Cardiac muscle cell (in vitro differentiated cells and primary cell): ENCODE measurements at regions not wholly inside any gene's neighbourhood (a gene's known extent, or its start where the extent isn't known, plus 50 kb on each side); places are given as distances from the start of the nearest gene placed in this dataset.

Source experiments
- DNase-seq, 2 donors: peaks; one replicate each; pipeline versions ENCODE4 v3.0.0 to v3.0.0-alpha.2; 2010 to 2017; ENCODE audit warnings: low read depth in 1 of 2, low spot score in 1 of 2
- H3K27ac ChIP-seq: fragments of 200-600 bp; sonication (generic); 2 replicates; pipeline ENCODE4 v1.5.1; 2016
- H3K27me3 ChIP-seq: fragments of 200-600 bp; sonication (generic); 2 replicates; pipeline ENCODE4 v1.6.0; 2016; ENCODE audit warnings: control low read depth
- H3K36me3 ChIP-seq: fragments of 200-600 bp; sonication (generic); 2 replicates; pipeline ENCODE4 v1.5.1; 2016; ENCODE audit warnings: control low read depth
- H3K4me1 ChIP-seq: fragments of 200-600 bp; sonication (generic); 2 replicates; pipeline ENCODE4 v1.8.1; 2017; ENCODE audit warnings: low read depth, mild to moderate bottlenecking, mixed run types
- H3K4me3 ChIP-seq: fragments of 200-600 bp; sonication (generic); 2 replicates; pipeline ENCODE4 v1.5.1; 2016; ENCODE audit warnings: mild to moderate bottlenecking
- H3K9me3 ChIP-seq: fragments of 200-600 bp; sonication (generic); 2 replicates; pipeline ENCODE4 v1.5.1; 2017; ENCODE audit warnings: low read depth, mild to moderate bottlenecking, control low read depth
- TF ChIP-seq, protein P1 (sequence below): IDR thresholded peaks from 2 replicates; pipeline ENCODE4 v1.5.1; 2012; ENCODE audit warnings: low read depth, mild to moderate bottlenecking, low read length

DNA sequence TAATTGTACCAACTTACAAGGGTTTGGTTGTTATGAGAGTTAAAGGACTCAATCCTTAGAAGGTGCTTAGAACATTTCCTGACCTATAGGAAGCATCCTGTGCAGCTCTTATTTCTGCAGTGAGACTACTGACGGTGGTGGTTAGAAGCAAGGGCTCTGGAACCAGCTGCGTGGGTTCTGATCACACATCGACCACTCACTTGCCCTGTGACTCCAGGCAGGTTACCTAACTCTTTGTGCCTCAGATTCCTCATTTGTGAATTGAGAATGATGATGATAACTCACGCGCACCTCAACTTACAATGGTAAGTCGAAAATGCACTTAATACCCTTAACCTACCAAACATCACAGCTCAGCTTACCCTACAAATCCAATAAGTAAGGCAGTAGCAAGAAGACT, 80.7 kb upstream of the SPATA12 start:
- TF ChIP-seq, protein P1, sequence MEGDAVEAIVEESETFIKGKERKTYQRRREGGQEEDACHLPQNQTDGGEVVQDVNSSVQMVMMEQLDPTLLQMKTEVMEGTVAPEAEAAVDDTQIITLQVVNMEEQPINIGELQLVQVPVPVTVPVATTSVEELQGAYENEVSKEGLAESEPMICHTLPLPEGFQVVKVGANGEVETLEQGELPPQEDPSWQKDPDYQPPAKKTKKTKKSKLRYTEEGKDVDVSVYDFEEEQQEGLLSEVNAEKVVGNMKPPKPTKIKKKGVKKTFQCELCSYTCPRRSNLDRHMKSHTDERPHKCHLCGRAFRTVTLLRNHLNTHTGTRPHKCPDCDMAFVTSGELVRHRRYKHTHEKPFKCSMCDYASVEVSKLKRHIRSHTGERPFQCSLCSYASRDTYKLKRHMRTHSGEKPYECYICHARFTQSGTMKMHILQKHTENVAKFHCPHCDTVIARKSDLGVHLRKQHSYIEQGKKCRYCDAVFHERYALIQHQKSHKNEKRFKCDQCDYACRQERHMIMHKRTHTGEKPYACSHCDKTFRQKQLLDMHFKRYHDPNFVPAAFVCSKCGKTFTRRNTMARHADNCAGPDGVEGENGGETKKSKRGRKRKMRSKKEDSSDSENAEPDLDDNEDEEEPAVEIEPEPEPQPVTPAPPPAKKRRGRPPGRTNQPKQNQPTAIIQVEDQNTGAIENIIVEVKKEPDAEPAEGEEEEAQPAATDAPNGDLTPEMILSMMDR: no peak
- H3K27ac ChIP-seq: no peak overlapping the region

DNA sequence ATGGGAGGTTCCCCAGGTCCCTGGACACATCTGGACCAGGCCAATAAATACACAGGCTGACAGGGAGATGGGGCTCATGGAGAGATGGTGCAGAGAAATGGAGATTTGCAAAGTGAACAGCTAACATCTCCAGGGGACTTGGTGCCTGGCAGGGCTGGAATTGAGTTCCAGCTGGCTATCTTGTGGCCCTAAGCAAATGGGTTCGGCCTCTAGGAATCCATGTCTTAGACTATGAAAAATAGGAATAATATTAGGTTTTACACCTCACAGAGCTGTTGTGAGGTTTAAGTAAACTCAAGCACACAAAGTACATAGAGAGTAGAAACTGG, 82.9 kb upstream of the SPATA12 start:
- no peaks in the 10 kb centered on the region for H3K4me1 ChIP-seq
- no peak overlapping the region for H3K27ac ChIP-seq
- H3K4me3 ChIP-seq: no peak overlapping the region
- DNase-seq: no peak
- H3K36me3 ChIP-seq: no peaks in the 10 kb centered on the region
- TF ChIP-seq, protein P1: no peak
- H3K9me3 ChIP-seq: no peaks in the 10 kb centered on the region
- H3K27me3 ChIP-seq: no peaks in the 10 kb centered on the region

More for the DNA sequence above, 80.7 kb upstream of the SPATA12 start:
- Histone ChIP-seq H3K9me3 (no peaks in the 10 kb centered on the region), H3K4me3 (no peak overlapping the region), H3K36me3 (no peaks in the 10 kb centered on the region), H3K27me3 (no peaks in the 10 kb centered on the region), H3K4me1 (no peaks in the 10 kb centered on the region)
- no peak for DNase-seq

DNA sequence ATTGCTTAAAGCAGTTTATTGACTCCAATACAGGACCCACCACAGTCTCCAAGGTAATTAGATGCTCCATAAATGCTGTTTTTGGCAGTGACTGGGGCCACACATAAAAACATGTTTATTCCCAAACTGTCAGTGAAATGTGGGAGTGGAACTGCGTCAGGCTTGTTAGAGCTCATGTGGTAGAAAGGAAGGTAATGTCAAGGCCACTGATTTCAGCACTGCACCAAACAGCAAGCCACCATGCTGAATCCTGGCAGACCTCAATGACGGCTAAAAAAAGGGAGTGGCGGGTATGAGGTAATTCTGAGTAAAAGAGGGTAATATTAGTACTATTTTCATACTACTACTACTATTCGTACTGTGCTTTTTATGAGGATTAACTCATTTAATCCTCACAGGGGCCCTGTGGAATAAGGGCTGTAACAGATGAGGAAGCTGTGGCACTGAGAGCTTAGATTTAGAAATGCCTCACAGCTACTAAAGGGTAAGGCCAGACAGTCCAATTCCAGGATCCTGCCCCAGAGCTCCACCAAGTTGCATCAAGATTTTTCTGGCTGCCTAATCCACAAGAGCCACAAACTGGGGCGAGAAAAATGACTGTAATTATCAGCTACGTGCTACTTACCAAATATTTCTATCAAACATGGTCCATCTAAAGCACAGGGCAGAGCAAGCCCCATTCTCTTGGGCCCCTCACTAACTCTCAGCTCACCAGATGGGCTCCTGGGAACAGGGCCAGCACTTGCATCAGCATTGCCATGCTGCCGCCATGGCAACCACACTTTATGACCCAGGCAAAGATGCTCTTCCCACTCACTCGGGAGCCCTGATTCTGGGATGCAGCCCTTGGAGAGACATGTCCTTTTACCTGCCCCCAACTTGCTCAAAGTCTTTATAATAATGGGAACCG, 83.6 kb upstream of the SPATA12 start:
- Histone ChIP-seq H3K4me3 (no peak overlapping the region), H3K27me3 (no peaks in the 10 kb centered on the region), H3K9me3 (no peaks in the 10 kb centered on the region), H3K27ac (no peak overlapping the region), H3K4me1 (no peaks in the 10 kb centered on the region), H3K36me3 (no peaks in the 10 kb centered on the region)
- TF ChIP-seq, protein P1: no peak
- DNase-seq: peak in 1 of 2 donors; percentile 85

DNA sequence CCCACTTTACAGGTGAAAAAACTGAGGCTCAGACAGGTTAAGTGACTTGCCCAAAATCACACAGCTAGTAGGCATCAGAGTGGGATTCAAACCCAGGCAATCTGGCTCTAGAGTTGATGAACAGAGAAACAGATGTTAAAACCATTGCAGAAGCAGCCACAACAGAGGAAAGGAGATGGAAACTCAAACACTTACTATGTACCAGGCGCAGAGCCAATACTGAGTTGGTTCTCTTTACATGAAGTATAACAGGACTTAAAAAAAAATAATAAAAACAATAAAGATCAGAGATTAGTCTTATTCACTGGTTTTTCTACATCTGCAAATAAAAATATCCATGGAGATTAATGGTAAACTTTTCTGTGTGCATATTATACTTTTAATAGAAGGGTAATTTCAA, 84.9 kb upstream of the SPATA12 start:
- TF ChIP-seq, protein P1: no peak
- no peak overlapping the region for H3K4me3 ChIP-seq
- DNase-seq: peak in 1 of 2 donors; percentile 69
- H3K9me3 ChIP-seq: no peaks in the 10 kb centered on the region
- H3K36me3 ChIP-seq: no peaks in the 10 kb centered on the region
- H3K27ac ChIP-seq: no peak overlapping the region
- no peaks in the 10 kb centered on the region for H3K27me3 ChIP-seq
- no peaks in the 10 kb centered on the region for H3K4me1 ChIP-seq

DNA sequence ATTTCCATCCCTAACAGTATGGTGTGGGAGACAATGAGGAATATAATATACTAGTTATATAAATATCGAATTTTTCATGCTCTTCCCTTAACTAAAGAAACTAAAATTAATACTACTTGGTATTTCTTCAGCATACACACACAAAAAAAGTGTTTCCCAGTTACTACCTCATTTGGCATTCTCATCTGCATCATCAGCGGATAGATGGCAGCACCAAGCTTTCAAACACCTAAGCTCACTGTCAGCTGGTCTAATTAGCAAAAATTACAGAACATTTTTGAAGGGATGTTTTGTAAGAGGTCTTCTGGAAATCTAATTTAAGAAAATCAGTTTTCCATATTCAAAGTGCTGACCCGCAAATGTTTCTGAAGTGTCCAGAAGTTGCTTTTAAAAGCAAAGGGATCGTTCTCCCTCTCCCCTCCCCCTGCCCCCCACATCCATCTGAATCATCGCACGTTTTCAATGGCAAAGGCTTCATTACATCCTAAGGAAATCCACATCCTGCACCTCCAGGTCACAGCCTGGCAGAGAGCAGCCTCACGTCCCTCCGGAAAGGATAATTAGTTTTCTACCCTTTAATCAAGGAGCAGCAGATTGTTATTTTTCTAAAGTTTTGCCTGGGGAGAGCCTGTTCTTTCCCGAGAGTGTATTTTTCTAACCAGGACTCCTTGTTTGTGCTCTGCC, 86.1 kb upstream of the SPATA12 start:
- Histone ChIP-seq H3K4me3 (no peak overlapping the region), H3K27me3 (no peaks in the 10 kb centered on the region), H3K27ac (no peak overlapping the region), H3K4me1 (peaks cover 4% of the 10 kb centered on the region), H3K36me3 (no peaks in the 10 kb centered on the region), H3K9me3 (no peaks in the 10 kb centered on the region)
- TF ChIP-seq, protein P1: no peak
- DNase-seq: peak in 1 of 2 donors; percentile 32
